Posterior vena cava (tissue), 2 donors: ENCODE measurements at regions not wholly inside any gene's neighbourhood (a gene's known extent, or its start where the extent isn't known, plus 50 kb on each side); places are given as distances from the start of the nearest gene placed in this dataset.

Experiments used
- DNase-seq: peaks from one replicate; pipeline ENCODE4 v3.0.0-alpha.2; 2020; ENCODE audit warnings: low spot score
- intact Hi-C, 2 donors: fragments of 100-400 bp; cut with DNase I; formaldehyde crosslinking; loops; one replicate each; pipeline versions ENCODE4 v1.14.1 to v1.14.2; 2022 to 2023
- donor health status: DM: yes; HTN: yes; CAD: no.
- donor health status: DM: yes; HTN: yes; CAD: no.

DNA sequence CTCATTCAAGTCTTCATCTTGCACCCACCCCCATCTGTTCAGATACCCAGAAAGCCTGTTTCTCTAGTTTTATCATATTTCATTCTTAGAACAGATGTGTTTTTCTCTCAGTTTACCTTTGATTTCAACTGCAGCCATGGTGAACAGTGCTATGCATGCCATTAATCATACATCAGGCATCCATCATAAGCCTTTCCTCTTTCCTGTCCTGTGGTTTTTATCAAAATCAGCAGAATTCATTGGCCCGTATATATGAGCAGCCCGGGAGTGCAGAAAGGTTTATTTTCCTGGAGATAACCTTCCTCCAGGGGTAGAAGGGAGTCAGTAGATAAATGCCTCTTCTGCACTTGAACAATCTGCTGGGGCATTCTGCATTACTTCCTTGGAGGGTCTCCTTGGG is 65.7 kb downstream of the IL21 start:
- no peak for DNase-seq

DNA sequence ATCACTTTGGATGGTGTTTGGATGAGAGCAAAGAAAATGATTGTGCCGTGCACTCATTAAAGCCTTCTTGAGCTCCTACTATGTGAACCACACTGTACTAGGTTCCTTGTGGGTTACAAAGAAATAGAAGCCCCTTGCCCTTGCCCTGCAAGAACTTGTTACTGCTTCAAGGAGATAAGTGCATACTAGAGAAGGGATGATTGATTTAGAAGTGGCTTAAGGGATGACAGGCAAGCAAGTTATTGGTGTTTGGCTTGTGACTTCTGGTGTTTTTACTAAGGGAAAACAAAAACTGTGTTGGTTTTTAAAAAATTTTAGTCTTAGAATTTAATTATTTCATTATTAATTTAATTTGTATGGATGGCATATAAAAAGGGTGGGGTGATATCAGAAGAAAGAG is 67.4 kb downstream of the IL21 start:
- DNase-seq: no peak
- intact Hi-C loops: no loop called here

More for the DNA sequence above, 65.7 kb downstream of the IL21 start:
- intact Hi-C loops: no loop called here

DNA sequence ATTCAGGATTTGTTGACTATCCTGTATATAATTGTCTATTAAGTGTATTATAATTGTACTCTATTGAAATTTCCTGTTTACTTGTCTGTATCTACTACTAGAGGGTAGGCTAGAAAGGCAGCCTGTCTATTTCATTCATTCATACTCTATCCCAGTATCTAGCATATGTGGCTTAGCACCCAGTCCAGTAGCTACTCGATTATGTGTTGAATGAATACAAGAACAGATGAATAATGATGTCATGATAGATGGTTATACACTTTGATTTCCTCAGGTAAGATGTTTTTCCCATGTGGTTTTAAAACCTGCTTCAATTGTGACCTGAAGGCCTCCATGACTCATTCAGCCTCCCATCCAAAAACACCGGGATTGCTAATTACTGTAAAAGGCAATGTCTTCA is 68.0 kb downstream of the IL21 start:
- DNase-seq: no peak
- intact Hi-C loops: no loop called here

DNA sequence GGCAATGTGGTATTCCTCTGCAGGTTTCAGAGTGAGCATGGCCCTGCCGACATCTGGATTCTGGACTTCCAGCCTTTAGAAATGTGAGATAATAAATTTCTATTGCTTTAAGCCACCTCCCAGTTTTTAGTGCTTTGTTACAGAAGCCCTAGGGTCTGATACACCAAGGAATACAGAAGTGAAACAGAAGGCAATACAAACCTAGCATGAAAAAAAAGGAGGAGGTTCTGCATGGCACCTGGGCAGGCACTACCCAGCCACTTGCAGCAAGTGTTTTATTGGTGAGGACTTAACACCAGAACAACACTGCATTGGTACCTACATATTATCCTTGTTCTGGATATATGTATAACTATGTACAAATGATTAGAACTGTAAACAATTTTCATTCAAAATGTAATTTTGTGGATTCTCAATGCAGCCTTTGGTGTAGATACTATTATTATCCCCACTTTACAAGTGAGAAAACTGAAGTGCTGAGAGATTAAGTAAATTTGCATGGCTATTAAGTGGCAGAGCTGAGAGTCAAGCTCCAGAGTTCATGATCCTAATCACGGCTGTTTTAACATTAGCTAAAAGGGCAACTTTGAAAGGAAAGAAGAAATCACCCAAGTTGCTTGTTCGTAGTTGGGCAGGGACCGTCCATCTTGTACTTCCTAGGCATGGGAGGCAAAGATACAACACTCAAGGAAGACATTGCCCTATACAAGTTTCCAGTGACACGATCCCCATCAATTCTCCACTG is 71.8 kb downstream of the IL21 start:
- intact Hi-C loops: no loop called here
- DNase-seq: no peak

DNA sequence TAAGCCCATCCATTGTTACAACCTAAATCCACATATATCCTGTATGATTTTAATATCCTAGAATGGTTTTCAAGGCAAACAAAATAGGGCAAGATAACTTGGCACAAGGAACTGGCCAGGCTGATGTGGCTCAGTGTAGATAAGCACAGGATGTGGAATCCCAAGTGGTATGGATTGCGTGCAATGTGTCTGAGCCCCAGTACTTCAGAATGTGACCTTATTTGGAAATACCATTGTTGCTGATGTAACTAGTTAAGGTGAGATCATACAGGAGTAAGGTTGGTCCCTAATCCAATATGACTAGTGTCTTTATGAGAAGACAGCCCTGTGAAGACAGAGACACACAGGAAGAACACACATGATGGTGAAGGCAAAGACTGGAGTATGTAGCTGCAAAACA is 72.4 kb downstream of the IL21 start:
- DNase-seq: no peak
- intact Hi-C loops: no loop called here

DNA sequence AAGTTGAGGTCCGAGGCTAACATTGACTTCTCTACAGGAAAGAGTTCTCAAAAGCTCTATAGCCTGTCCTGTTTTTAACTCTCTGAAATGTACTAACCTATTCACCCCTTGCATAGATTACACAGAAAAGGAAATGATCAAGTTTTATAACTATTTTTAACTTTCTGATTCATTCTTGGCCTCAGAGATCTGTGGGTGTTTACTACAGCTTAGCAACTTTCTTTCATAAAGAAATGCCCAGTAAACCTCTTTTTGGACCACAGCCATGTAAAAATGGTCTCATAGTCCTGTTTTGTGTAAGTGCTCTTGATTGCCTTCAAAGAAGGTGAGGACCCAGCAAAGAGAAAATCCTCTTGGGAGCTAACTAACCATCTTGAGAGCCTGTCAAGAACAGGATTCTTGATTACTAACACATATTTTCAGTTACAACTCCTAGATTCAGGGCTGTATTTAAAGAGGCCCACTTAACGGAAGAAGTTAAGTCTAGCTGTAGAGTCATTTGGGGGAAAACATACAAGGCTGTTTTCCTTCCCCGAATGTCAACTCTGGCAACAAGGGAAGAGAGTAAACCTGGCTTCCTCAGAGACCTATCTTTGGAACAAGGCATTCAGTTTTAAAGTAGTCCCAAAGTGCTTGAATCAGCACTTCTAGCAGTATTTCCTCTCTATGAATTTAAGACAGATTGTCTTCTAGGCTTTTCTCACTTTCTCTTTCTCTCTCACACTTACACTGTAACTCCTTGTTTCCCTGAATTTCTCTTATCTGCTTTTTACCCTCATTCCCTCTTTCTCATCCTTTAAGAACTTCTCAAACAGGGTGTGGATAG is 78.2 kb downstream of the IL21 start:
- no peak for DNase-seq
- intact Hi-C loops: no loop called here

DNA sequence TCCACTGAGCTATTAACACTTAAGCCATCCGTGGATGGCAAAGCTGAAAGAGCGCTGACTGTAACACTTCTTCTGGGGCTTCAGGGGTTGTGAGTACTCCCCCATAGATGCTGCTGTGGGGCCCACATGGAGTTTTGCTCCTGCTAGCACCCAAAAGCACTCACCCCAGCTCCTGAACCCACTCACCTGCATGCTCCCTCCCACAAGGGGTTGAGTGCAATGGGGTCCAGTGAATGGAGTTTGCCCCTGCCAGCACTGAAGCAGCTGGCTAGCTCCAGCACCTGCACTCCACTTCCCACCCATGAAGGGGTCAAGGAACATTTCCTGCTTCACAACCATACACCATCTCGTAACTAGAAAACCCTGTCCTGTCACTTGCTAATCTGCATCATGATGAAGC is 78.9 kb downstream of the IL21 start:
- DNase-seq: no peak
- intact Hi-C loops: no loop called here

DNA sequence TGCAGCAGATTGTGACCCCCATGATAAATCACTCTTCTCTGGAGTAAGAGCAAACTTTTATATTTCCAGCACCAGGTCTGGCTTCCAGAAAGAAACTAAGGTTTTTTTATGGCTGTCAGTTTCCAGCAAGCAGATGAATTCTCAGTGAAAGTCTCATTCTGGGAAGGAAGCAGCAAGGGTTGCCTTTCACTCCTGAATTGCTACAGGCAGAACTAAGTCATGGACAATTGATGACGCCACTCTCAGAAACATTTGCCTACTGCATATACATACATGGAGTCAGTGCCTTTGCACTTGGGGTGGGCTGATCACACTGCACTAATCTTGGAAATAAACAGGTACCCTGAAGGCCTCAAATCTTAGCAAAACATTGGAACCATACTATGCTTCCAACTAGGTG is 80.0 kb downstream of the IL21 start:
- DNase-seq: no peak
- intact Hi-C loops: no loop called here

DNA sequence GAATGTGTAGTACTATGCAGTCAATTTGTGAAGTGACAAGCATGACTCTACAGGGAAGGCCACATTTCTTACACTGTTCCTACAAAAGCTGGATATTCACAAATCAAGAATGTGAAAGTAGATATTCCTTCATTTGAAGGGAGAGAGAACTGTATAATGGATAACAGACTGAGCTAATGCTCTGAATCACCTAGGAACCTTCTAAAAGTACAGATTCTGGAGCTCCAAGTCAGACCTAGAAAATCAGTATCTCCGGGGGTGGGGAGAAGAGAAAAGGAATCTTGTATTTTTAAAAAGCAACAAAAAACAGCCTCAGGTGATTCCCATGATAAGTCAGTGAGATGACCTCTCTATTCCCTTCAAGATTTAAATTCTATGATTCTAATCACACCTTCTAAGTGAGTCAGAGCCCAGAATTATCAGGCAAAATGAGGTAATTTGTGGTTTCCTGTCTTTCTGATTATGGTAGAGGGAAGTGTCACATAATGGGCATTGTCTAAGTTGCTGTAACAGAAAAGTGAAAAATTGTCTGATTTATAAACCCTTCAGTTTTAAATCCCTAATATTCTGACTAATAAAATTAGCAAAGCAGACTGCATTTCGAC is 80.9 kb downstream of the IL21 start:
- DNase-seq: no peak
- intact Hi-C loops: no loop called here

DNA sequence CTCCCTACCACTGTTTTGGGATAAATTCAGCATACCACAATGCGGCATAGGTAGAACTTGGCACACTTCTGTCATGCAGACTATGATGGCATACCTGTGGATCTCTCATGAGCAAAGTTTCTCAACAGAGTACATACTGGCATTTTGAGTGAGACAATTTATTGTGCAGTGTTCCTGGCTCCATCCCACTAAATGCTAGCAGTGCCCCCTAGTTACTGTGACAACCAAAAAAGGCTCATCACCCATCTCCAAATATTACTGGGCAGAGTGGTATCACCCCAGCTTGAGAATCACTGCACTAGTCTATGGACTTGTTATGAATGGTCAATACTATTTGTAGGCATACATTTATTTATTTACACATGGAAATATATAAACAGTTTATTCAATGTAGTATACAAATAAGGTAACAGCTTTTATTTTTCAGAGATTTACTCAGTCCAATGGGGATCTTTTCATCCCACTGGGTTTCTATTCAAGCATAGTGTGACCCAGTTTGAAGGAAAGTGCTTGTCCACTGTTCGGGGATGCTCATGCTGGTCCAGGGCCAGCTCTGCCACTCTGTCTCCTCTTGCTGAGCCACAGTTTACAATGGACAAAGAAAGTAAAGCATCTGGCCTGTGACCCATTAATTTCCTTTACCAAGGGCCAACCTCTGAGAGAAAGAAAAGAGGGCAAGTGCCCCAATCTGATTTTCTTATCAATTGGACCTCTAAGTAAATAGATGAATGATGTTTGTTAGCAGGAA is 81.0 kb upstream of the IL2 start:
- intact Hi-C loops: no loop called here

DNA sequence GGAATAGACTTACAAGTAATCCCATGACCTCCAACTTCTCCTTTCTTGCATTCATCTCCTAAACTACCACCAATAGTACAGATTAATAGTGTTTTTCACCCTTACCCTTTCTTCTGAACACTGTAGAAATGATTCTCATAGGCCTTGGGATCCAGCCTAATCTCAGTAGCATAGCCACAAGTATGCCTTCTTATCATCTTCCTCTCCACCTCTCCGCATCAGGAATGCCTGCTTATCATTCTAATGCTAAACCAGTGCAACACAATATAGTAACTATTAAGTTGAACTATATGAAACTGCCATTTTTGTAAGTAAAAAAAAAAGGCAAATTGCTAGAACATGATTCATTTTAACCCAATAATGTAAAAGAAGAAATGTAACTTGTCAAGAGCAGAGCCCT is 79.5 kb upstream of the IL2 start:
- intact Hi-C loops: no loop called here
- DNase-seq: no peak

More for the DNA sequence above, 81.0 kb upstream of the IL2 start:
- no peak for DNase-seq

DNA sequence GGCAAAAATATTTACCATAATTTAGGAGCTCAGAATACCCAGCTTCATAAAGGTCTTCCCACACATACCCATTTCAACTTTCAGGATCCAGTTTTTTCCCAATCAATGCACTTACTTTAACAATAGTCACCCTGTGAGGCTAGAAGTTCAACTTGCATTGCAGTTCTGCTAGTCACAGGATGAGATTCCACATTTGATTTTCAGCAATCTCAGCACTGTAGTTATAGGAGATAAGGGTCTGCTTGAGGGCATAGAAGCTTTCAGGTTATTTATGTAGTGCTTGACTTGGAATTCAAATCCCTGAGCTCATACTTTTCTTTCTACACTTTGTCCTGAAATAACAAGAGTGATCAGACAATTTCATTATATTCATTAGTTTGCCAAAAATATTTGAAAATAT is 78.3 kb upstream of the IL2 start:
- intact Hi-C loops: no loop called here
- no peak for DNase-seq

DNA sequence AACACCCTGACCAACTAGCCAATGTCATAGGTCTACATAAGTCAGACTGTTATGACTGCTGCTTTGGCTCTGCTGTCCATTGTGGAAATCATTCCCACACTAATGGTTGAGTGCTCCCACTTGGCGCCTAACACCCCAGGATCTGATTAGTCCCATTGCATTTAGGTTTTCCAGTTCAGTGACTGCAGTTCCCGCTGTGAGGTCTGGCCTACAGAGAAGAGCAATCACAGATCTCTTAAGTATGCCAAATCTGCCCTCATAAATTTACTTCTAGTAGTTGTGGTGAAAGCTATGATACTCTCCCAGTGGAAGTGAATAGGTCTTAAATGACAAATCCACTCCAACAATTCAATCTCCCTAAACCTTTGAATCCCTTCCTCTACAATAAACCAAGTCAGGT is 77.3 kb upstream of the IL2 start:
- intact Hi-C loops: no loop called here
- DNase-seq: no peak

DNA sequence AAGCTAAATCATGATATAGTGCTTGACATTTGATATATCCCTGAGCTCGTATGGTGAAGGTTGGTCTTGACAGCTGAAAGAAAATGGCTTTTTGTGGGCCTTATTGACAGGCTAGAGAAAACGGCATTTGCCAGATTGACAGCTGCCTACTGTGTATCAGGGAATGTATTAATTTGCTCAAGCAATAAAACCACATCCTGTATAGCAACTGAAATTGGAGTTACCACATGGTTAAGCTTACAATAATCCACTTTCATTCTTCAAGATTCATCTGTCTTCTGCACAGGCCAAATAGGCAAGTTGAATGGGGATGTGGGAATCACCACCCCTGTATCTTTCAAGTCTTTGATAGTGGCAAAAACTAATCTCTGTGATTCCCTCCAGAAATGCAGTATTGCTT is 76.2 kb upstream of the IL2 start:
- intact Hi-C loops: no loop called here

DNA sequence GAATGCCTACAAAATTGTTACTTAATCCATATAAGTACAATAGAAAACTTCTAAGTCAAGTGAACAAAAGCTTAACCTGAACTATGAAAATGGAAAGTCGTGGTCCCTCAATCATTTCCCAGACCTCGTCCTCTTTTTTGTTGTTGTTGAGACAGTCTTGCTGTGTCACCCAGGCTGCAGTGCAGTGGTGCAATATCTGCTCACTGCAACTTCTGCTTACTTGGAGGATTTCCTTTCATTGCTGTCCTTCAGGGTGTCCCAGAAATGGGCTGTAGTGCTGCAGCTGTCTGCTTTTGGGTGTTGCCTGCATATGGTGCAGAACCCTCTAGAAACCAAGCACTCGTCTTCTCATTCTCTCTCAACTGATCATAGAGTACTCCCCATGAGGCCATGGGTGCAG is 75.0 kb upstream of the IL2 start:
- no peak for DNase-seq
- intact Hi-C loops: no loop called here

More for the DNA sequence above, 76.2 kb upstream of the IL2 start:
- DNase-seq: no peak

DNA sequence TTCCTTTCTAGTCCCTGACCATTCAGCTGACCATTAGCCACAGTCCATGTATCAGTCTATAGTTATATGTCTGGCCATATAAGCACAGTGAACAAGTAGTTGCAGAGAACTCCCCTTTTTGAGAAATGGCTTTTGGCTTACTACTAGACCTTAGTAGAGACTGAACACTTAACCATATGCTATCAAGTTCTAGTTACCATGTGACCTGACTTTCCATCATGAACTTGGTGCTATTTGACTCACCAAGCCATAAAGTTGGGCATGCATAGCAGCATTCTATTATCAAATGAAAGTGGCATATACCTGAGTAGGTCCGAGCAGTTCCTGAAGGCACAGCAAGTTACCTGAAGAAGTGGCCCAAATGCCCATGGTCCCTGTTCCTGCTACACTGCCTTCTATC is 74.5 kb upstream of the IL2 start:
- no peak for DNase-seq
- intact Hi-C loops: no loop called here

DNA sequence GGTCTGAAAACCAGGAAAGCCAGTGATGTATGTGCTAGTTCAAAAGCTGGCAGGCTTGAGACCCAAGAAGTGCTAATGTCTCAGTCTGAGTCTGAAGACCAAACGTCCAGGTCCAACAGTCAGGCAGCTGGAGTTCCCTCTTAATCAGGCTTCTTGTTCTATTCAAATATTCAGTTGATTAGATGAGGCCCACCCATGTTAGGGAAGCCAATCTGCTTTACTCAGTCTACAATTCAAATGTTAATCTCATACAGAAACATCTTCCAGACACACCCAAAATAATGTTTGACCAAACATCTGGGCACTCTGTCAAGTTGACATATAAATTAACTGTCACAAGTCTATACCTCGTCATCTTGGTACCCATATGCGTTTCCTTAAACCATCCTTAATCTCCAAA is 72.4 kb upstream of the IL2 start:
- intact Hi-C loops: no loop called here
- DNase-seq: no peak

DNA sequence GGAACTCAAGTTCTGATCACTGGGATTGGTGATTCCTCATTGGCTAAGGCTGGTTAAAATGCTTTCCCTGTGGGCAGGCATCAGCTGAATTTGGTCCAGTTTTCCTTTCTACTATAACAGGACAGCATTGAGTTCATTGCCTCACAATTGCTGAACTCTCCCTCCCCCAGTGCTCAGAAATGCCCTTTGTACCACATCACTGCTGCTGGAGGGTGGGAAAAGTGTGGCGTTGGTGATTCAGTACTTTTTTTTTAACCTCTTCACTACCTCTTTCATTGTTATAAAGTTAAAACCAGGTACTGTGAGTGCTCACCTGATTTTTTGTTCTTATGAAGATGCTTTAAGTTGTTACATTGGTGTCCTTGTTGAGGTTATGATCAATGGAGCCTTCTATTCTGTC is 69.3 kb upstream of the IL2 start:
- no peak for DNase-seq
- intact Hi-C loops: loop anchor here in 1 of 2 donors (1.0 kb wide), 1 partner anchor 20 kb away; no protein-coding TSS in a partner anchor

DNA sequence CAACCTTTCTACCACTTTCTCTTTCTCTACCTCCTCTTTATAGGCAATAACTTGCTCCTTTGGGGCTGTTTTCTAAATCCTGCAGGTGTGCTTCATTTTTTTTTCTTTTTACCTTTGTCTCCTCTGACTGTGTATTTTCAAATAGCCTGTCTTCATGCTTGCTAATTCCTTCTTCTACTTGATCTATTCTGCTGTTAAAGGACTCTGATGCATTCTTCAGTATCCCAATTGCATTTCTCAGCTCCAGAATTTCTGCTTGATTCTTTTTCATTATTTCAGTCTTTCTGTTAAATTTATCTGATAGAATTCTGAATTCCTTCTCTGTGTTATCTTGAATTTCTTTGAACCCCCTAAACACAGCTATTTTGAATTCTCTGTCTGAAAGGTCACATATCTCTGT is 67.7 kb upstream of the IL2 start:
- DNase-seq: no peak
- intact Hi-C loops: no loop called here

DNA sequence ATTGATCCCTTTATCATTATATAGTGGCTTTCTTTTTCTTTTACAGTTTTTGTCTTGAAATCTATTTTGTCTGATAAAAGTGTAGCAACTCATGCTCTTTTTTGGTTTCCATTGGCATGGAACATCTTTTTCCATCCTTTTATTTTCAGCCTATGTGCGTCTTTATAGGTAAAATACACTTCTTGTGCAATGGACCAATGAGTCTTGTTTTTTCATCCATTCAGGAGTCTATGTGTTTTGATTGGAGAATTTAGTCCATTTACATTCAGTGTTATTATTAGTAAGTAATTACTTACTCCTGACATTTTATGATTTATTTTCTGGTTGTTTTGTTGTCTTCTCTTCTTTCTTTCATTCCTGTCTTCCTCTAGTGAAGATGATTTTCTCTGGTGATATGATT is 66.4 kb upstream of the IL2 start:
- no peak for DNase-seq
- intact Hi-C loops: no loop called here
